Endothelial cell of umbilical vein (primary cell): ENCODE measurements at regions not wholly inside any gene's neighbourhood (a gene's known extent, or its start where the extent isn't known, plus 50 kb on each side); places are given as distances from the start of the nearest gene placed in this dataset.

Experiments
- BruUV-seq: library from RNA; stranded (reverse); fragments of 400-500 nt; replicated peaks from 2 replicates; lab custom pipeline; 2021; lab: Mats Ljungman, UMichigan
- CTCF ChIA-PET: fragments of 300-600, 350-600 bp; sonication (Branson Sonifier 250); formaldehyde crosslinking; loops from one replicate; lab custom pipeline; 2021; ENCODE audit warnings: antibody characterized with exemption, inconsistent platforms; lab: Charles Lee
- POLR2A ChIA-PET: fragments of 300-600, 350-600 bp; sonication (Branson Sonifier 250); formaldehyde crosslinking; loops from one replicate; lab custom pipeline; 2021; ENCODE audit warnings: antibody characterized with exemption, inconsistent platforms; lab: Charles Lee
- DNase-seq: peaks from one replicate; pipeline ENCODE4 v3.0.0-alpha.2; 2011; ENCODE audit warnings: low read depth, low spot score
- FAIRE-seq: peaks from 2 replicates; lab custom pipeline; 2011; peaks lifted over from hg19 to GRCh38; lab: Jason Lieb, UNC
- H2AFZ ChIP-seq: 2 replicates; pipeline ENCODE4 v1.6.0; 2012; ENCODE audit warnings: low read depth, low read length, control low read depth, inconsistent platforms
- H3K27ac ChIP-seq: 2 replicates; pipeline ENCODE4 v1.5.1; 2011; ENCODE audit warnings: low read depth, mild to moderate bottlenecking, control low read depth, low read length, moderate library complexity; ENCODE audit not compliant: insufficient read depth
- H3K27me3 ChIP-seq, 2 experiments: 2 replicates each; pipeline versions ENCODE4 v1.6.0 to v1.6.1; 2011; ENCODE audit warnings: low read length in 2 of 2, mixed read lengths in 1 of 2; ENCODE audit not compliant: control insufficient read depth in 2 of 2, insufficient read depth in 2 of 2
- H3K36me3 ChIP-seq, 2 experiments: 2 replicates in 1 of 2; 3 replicates in 1 of 2; pipeline ENCODE4 v1.5.1; 2011; ENCODE audit warnings: low read length in 2 of 2, mild to moderate bottlenecking in 1 of 2, moderate library complexity in 1 of 2; ENCODE audit not compliant: control insufficient read depth in 2 of 2, insufficient read depth in 2 of 2; ENCODE audit errors: extremely low read depth in 1 of 2
- H3K4me1 ChIP-seq: 3 replicates; pipeline ENCODE4 v1.5.1; 2011; ENCODE audit warnings: mild to moderate bottlenecking, low read length; ENCODE audit not compliant: control insufficient read depth, insufficient read depth; ENCODE audit errors: extremely low read depth
- H3K4me2 ChIP-seq: 2 replicates; pipeline ENCODE4 v1.6.1; 2011; ENCODE audit warnings: low read length, control low read depth, mixed read lengths; ENCODE audit not compliant: insufficient read depth
- H3K4me3 ChIP-seq, 3 experiments: fragments of 200-600 bp in 1 of 3; sonication (generic), shearing (Covaris generic) in 1 of 3; replicated peaks in 1 of 3; 2 replicates each; pipeline ENCODE4 v1.5.1; 2011 to 2016; ENCODE audit warnings: control low read depth in 3 of 3, low read length in 3 of 3, mild to moderate bottlenecking in 2 of 3, inconsistent platforms in 1 of 3, low read depth in 1 of 3, moderate library complexity in 1 of 3; ENCODE audit not compliant: insufficient read depth in 1 of 3
- H3K79me2 ChIP-seq: 2 replicates; pipeline ENCODE4 v1.6.0; 2012; ENCODE audit warnings: low read length, inconsistent platforms; ENCODE audit not compliant: control insufficient read depth, insufficient read depth
- H3K9ac ChIP-seq: replicated peaks from 2 replicates; pipeline ENCODE3; 2011; ENCODE audit warnings: low read length, control low read depth; ENCODE audit not compliant: insufficient read depth; ENCODE audit errors: extremely low read depth
- H3K9me1 ChIP-seq: replicated peaks from 3 replicates; pipeline ENCODE4 v1.6.0; 2011; ENCODE audit warnings: mild to moderate bottlenecking, low read length; ENCODE audit not compliant: control insufficient read depth, insufficient read depth; ENCODE audit errors: extremely low read depth
- H3K9me3 ChIP-seq: replicated peaks from 2 replicates; pipeline ENCODE4 v1.5.1; 2012; ENCODE audit warnings: low read length, inconsistent platforms; ENCODE audit not compliant: control insufficient read depth, insufficient read depth
- H4K20me1 ChIP-seq: replicated peaks from 2 replicates; pipeline ENCODE3; 2011; ENCODE audit warnings: mild to moderate bottlenecking, low read length; ENCODE audit not compliant: control insufficient read depth, insufficient read depth; ENCODE audit errors: extremely low read depth
- CTCF ChIP-seq, 2 donors: IDR thresholded peaks; 1 replicate in 1 of 2; 2 replicates in 1 of 2; pipeline ENCODE4 v1.5.1; 2011; ENCODE audit warnings: low read length in 2 of 2, mild to moderate bottlenecking in 2 of 2, moderate library complexity in 2 of 2, control low read depth in 1 of 2, inconsistent platforms in 1 of 2, low read depth in 1 of 2; ENCODE audit not compliant: insufficient read depth in 1 of 2; ENCODE audit errors: extremely low read depth in 1 of 2
- EZH2 ChIP-seq: IDR thresholded peaks from 2 replicates; pipeline ENCODE4 v1.6.1; 2012; ENCODE audit warnings: borderline replicate concordance, low read depth, mild to moderate bottlenecking, moderate library complexity, low read length, inconsistent platforms; ENCODE audit not compliant: severe bottlenecking
- FOS ChIP-seq: IDR thresholded peaks from 2 replicates; pipeline ENCODE4 v1.6.1; 2011; ENCODE audit warnings: mild to moderate bottlenecking, low read length, moderate library complexity, borderline replicate concordance; ENCODE audit not compliant: insufficient read depth
- GATA2 ChIP-seq: IDR thresholded peaks from 2 replicates; pipeline ENCODE4 v1.7.0; 2011; ENCODE audit warnings: low read depth, mild to moderate bottlenecking, moderate library complexity, mixed read lengths, low read length; ENCODE audit not compliant: insufficient read length, insufficient read depth
- JUN ChIP-seq: IDR thresholded peaks from 2 replicates; pipeline ENCODE4 v1.6.1; 2011; ENCODE audit warnings: borderline replicate concordance, low read depth; ENCODE audit not compliant: insufficient read length, insufficient read depth
- MAX ChIP-seq: IDR thresholded peaks from 2 replicates; pipeline ENCODE4 v1.6.1; 2011; ENCODE audit not compliant: insufficient read depth, insufficient read length
- MYC ChIP-seq: IDR thresholded peaks from one replicate; pipeline ENCODE4 v1.6.1; 2011; ENCODE audit warnings: mild to moderate bottlenecking, low read depth, low read length
- POLR2A ChIP-seq: IDR thresholded peaks from 2 replicates; pipeline ENCODE4 v1.6.1; 2012; ENCODE audit warnings: low read depth, mild to moderate bottlenecking, control low read depth, low read length
- POLR2AphosphoS5 ChIP-seq: IDR thresholded peaks from 2 replicates; pipeline ENCODE4 v1.6.1; 2012; ENCODE audit warnings: low read depth, mild to moderate bottlenecking, control low read depth, low read length, moderate library complexity; ENCODE audit not compliant: insufficient read depth
- dilution Hi-C: fragments of 300-500 bp; cut with MboI; formaldehyde crosslinking; loops from one replicate; pipeline ENCODE4 v1.15.0; 2019; ENCODE audit warnings: low sequenced_read_pairs; ENCODE audit not compliant: extremely low pct_ligation_motif_present
- intact Hi-C: fragments of 100-400 bp; cut with micrococcal nuclease; formaldehyde crosslinking; loops from one replicate; pipeline ENCODE4 v1.10.0; 2022

GRCh38 chr7:125193263-125193662 lies 263.6 kb upstream of the POT1 start:
- no TSS peak for BruUV-seq
- no peak overlapping the region for H2AFZ ChIP-seq
- dilution Hi-C loops (no loop called here), intact Hi-C loops (no loop called here)
- no peak overlapping the region for H3K9ac ChIP-seq
- no peaks in the 10 kb centered on the region for H3K27me3 ChIP-seq
- CTCF ChIA-PET, result no interaction called here
- H3K27ac ChIP-seq, result no peak overlapping the region
- no peak for DNase-seq
- no peak overlapping the region for H3K4me3 ChIP-seq
- H3K9me1 ChIP-seq, result no peaks in the 10 kb centered on the region
- no peak overlapping the region for H3K4me2 ChIP-seq
- POLR2A ChIA-PET, result no interaction called here
- H3K4me1 ChIP-seq, result no peaks in the 10 kb centered on the region
- TF ChIP-seq POLR2AphosphoS5 (no peak), EZH2 (no peak), MYC (no peak), FOS (no peak), POLR2A (no peak), MAX (no peak), GATA2 (no peak), JUN (no peak), CTCF (IDR thresholded peaks at IDR 0.05; ENCODE audit: extremely low read depth in 1 of 2, insufficient read depth in 1 of 2, low read depth in 1 of 2, low read length in 2 of 2) (no peak)
- no peaks in the 10 kb centered on the region for H3K79me2 ChIP-seq
- H4K20me1 ChIP-seq, result no peaks in the 10 kb centered on the region
- FAIRE-seq, result no peak
- H3K36me3 ChIP-seq, result no peaks in the 10 kb centered on the region
- H3K9me3 ChIP-seq, result no peaks in the 10 kb centered on the region
